Myocyte (in vitro differentiated cells): ENCODE measurements at regions not wholly inside any gene's neighbourhood (a gene's known extent, or its start where the extent isn't known, plus 50 kb on each side); places are given as distances from the start of the nearest gene placed in this dataset.
"Not testable (repeated sequence)": the region's sequence is repeated elsewhere in the genome, so short reads cannot be mapped to it uniquely, and the experiment has no call there.

ENCODE experiments used
- DNase-seq: peaks from one replicate; pipeline ENCODE4 v3.0.0-alpha.2; 2012; ENCODE audit warnings: low read depth

GRCh38 chr20:19025430-19026120, 186.9 kb upstream of the SLC24A3 start:
- DNase-seq = no peak

- DNase-seq = no peak
These were observed 186.1 kb upstream of the SLC24A3 start for GRCh38 chr20:19026121-19026878.

DNA sequence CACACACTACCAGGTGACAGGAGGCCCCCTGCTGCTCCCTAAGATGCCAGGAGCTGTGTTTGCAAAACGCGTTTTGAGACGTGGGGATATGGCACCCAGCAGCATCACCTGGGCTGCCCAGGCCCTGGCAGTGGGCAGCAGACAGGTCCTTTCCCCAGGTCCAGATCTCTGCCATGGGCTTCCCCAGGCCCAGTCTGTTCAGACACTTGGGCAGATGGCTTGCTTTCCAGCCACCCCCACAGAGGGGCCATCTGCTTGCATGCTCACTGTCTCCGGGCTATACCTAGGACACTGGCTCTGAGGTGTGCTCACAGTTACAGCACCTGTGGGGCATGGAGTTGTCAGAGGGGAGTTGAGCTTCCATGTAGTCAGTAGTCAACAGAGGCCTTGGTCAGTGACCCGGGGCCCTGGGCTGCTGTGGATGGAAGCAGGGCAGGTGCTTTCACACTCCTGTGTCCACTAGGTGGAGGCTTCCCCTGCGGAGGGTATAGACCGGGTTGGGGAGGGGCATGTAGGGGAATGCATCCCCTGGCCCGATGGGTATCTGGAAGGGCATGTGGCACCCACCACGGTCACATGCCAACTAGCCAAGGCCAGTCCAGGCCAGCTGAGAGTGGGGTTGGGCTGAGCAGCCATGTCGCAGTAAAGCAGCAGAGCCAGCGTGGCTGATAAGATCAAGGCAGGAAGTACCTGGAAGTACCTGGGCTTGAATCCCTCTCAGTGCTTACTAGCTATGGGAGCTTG, 185.4 kb upstream of the SLC24A3 start:
- no peak for DNase-seq

DNA sequence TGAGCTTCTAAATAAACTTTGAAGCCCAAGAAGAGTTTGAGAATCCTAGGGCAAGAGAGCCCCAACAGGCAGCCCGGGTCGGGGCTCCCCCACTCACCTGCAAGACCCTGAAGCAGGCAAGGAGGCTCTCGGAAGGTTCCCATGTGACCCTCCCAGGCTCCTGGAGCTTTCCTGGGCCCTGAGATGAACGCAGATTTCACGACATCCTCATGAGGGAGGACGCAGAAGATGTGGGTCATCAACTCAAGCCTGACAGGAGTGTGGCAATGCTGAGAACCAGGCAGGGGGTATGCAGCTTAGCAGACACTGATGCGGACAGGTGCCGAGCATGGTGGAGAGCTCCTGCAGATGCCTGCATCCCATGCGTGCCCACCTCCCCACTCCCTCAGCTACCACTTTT, 184.5 kb upstream of the SLC24A3 start:
- DNase-seq = no peak

DNA sequence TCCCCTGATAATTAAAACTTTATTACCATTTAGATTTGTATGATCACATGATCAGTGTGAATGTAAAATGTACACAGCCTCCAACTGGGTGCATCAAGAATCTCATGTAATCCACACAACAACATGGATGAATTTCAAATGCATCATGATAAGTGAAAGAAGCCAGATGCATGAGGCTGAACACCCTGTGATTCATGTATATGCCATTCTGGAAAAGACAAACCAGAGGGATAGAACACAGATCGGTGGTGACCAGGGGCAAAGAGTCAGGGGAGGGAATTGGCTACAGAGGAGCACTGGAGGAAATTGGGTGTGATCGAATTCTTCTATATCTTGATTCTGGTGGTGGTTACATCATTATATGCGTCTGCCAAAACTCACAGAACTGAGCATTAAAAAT, 170.7 kb upstream of the SLC24A3 start:
- DNase-seq = no peak

- DNase-seq = no peak
These were observed 167.1 kb upstream of the SLC24A3 start for GRCh38 chr20:19045371-19045770.

DNA sequence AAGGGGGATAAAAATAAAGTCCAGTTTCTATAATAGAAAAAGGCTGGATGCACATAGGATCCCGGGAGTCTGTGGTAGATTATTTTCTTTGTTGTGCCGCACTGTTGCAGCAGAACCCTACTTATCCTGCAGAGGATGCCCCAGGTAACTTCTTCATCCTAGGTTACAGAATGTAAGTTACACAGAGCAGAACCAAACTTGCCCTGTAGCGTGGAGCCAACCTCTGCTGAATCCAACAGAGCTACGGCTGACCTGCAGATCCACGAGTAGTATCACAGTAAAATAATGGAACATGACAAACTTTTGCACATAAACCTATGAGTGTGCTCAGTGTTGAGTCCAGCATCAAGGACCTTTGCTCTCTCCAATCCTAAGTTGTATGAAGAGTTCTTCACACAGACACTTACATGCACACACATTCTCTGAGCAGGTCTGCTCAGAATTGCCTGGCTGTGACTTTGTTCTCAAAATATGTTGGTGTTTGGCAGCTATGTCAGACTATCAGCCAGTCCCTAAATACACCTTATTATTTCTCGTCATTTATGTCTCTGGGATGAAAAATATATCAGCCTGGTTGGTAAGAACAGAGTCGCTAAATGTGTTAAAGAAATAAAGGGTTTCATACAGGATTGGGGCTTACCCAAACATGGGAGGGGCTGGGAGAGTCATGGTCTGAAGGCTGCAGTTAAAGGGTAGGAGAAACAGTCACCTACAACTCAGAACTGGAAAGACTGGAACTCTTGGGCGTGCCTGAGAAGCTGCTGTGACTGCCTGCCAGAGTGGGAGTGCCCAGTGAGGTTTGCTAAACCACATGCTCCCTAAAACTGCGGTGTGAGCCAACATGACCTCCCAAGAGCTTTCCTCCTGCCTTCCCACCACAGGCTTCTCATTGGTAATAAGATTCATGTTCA, 165.1 kb upstream of the SLC24A3 start:
- DNase-seq = peak; percentile 11

DNA sequence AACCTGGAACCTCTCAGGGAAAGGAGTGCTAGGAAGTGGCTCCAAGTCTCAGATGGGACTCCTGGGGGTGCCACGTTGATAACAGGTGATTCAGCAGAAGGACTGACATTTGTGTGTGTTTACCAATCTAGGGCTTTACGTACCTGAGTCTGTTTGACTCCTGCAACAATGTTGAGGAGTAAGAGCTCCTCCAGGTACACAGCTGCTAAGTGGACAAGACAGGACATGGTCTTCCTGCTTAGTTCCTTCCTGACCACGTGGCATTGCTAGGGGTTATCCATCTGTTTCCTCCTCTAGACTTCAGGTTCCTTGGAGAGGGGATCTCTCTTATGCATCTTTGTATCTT, 164.5 kb upstream of the SLC24A3 start:
- DNase-seq = no peak

- DNase-seq = peak; percentile 9
These were observed 163.4 kb upstream of the SLC24A3 start for GRCh38 chr20:19048995-19049501.

DNA sequence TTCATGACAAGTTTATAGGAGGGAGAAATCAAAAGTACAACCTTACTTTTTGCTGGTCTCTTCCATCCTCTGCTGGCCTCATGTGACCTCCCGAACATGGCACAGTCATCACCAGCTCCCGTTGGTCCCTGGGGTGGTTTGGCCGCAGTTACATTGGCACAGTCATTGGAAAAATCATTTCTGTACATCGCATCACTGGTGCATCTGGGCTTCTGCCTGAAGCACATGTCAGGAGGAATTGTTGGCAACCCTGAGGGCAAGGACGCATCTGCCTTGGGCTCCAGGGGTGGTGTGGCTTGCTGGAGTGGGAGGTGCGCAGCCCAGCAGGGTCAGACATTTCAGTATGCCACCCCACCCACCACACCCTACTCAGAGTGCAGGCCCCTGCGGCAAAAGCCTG, 162.9 kb upstream of the SLC24A3 start:
- DNase-seq = no peak

DNA sequence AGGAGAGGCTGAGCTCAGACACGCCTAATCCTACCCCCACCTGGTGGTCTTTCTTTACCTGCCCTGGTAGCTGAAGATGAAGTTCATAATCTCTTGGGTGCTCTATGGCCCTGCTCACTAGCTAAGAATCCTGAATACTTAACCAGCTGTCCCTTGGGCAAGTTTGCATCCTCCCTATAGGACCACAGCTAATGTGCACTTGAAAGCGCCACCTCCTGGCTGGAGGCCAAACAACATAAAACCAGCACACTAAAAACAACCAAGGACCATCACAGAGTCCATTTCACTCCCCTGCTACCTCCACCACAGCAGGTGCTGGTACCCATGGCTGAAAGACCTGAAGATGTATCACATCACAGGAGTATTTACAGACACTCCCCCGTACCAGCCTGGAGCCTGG, 155.5 kb upstream of the SLC24A3 start:
- DNase-seq = no peak

DNA sequence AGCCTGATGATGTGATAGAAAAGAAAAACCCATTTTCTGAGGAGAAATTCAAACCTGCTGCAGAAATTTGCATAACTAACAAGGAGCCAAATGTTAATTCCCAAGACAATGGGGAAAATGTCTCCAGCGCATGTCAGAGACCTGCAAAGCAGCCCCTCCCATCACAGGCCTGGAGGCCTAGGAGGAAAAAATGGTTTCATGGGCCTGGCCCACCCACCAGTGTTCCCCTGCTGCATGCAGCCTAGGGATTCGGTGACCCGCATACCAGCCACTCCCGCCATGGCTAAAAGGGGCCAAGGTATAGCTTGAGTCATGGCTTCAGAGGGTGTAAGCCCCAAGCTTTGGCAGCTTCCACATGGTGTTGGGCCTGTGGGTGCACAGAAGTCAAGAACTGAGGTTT, 147.7 kb upstream of the SLC24A3 start:
- not testable (repeated sequence) for DNase-seq

DNA sequence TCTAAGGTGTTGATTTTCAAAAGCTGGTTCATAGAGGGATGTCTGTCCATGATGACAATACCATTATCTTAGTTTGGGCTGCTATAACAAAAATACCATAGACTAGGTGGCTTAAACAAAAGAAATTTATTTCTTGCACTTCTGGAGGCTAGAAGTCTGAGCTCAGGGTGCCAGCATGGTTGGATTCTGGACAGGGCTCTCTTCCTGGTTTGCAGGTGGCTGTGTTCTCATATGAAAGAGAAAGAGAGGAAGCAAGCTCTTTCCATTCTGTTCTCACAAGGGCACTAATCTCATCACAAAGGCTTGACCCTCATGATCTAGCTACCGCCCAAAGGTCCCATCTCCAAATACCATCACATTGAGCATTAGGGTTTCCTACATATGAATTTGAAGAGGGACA, 144.5 kb upstream of the SLC24A3 start:
- no peak for DNase-seq

- no peak for DNase-seq
These were observed 142.4 kb upstream of the SLC24A3 start for GRCh38 chr20:19070026-19070425.

DNA sequence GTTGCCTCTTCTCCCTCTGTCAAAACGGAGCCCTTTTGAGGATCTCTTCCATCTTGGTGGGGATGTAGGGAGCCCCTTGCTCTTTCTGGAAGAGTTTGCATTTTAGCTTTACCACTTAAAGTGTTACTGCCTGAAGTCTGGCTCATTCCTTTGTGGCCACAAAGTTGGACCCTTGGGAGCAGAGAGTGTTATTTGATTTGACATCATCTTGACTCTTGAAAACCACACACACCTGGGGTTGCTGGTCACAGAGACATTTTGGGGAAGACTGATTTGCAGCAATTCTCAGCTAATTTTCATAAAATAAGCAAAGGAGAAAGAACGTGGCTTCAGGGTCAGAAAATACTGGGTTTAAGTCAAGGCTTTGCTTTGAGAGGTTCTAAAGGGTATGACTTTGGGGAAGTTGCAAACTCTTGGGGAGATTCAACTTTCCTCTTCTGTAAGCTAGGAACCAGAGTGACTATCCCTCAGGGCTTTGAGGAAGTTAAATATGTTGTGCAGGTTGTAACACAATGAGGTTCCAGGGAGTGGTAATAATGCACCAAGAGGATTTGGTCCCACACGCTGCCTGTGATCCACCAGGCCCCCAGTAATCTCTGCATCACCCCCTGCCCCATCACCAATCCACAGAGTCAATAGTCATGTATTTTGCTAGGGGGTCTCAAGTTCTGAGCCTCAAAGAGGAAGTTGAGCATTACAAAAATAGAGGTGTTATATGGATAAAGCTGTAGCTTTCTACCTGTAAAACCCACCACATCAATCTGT, 141.6 kb upstream of the SLC24A3 start:
- DNase-seq = no peak

GRCh38 chr20:19071446-19071725, 141.1 kb upstream of the SLC24A3 start:
- no peak for DNase-seq

DNA sequence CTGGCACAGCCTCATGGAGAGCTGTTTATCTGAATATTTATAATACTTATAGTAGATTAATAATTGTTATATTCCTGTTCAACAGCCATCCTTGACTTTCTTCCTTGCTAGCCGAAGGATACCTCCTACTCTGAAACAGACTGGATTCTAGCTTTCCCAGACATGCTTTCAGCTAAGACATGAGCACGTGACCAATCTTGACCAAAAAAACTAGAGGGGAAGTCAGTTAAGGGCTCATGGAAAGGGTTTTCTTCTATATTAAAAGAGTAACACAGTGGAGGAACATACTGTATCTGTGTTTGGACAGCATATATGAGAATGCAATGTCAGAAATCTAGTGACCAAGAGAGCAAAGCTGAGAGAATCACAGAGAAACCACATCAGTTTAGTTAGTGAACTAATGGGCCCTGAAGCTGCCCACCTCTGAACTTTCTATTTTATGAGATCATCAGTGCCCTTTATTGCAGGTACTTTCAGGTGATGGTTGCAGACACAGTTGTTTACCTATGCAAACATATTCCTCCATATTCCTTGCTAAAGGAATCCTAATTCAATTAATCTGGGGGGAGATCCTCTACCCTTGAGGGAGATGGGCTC, 140.4 kb upstream of the SLC24A3 start:
- no peak for DNase-seq

DNA sequence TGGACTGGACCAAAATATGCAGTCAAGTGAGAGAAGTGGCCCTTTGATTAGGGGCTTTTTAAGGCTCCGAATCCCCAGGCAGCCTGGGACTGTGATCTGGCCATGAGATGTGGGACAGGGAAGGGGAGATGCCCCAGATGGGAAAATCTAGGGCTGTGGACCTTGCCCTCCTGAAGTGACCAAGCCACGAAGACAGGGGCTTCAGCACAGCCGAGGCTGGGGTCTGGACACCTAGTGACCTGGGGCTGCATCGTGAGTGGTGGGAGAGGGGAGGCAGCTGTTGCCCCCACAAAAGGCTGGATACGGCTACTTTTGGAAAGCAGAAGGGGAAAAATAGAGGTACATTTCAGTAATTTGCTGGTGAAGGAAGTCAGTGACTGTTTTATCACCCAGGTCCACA, 139.5 kb upstream of the SLC24A3 start:
- DNase-seq = no peak

- no peak for DNase-seq
These were observed 138.7 kb upstream of the SLC24A3 start for GRCh38 chr20:19073584-19074218.

- DNase-seq = no peak
These were observed 138.1 kb upstream of the SLC24A3 start for GRCh38 chr20:19074356-19074755.
